Activated CD8-positive, alpha-beta T cell treated with anti-CD3 and anti-CD28 coated beads for 36 hours (primary cell): ENCODE measurements at regions not wholly inside any gene's neighbourhood (a gene's known extent, or its start where the extent isn't known, plus 50 kb on each side); places are given as distances from the start of the nearest gene placed in this dataset.

ENCODE experiments used
- ATAC-seq: fragments of 200-7000 bp; cut with Tn5 transposase; one replicate; pipeline ENCODE4 v1.10.0; 2021; ENCODE audit warnings: mild to moderate bottlenecking, moderate library complexity
- CTCF ChIA-PET: fragments of 350-600 bp; sonication (Branson Sonifier 250); formaldehyde crosslinking; loops from one replicate; lab custom pipeline; 2021; ENCODE audit warnings: antibody characterized with exemption; lab: Charles Lee
- POLR2A ChIA-PET: fragments of 350-600 bp; sonication (Branson Sonifier 250); formaldehyde crosslinking; loops from one replicate; lab custom pipeline; 2021; ENCODE audit warnings: antibody characterized with exemption; lab: Charles Lee
- DNase-seq: peaks from one replicate; pipeline ENCODE4 v3.0.0-alpha.2; 2020
- H3K27ac Mint-ChIP-seq: one replicate; pipeline ENCODE4 v1.8.0; 2021; ENCODE audit warnings: mild to moderate bottlenecking, mixed read lengths
- H3K27me3 Mint-ChIP-seq: one replicate; pipeline ENCODE4 v1.8.0; 2021; ENCODE audit warnings: mixed read lengths
- H3K36me3 Mint-ChIP-seq: one replicate; pipeline ENCODE4 v1.8.0; 2021; ENCODE audit warnings: low read depth, mixed read lengths
- H3K4me1 Mint-ChIP-seq: one replicate; pipeline ENCODE4 v1.8.0; 2021; ENCODE audit warnings: low read depth, mixed read lengths
- H3K4me3 Mint-ChIP-seq: one replicate; pipeline ENCODE4 v1.8.0; 2021; ENCODE audit warnings: mild to moderate bottlenecking, moderate library complexity, mixed read lengths
- H3K9me3 Mint-ChIP-seq: one replicate; pipeline ENCODE4 v1.8.0; 2021; ENCODE audit warnings: mixed read lengths
- CTCF ChIP-seq: fragments of 200-600 bp; IDR thresholded peaks from one replicate; pipeline ENCODE4 v1.8.0; 2022; ENCODE audit warnings: antibody characterized with exemption, mild to moderate bottlenecking
- intact Hi-C: fragments of 100-400 bp; cut with micrococcal nuclease; formaldehyde crosslinking; loops from one replicate; pipeline ENCODE4 v1.10.0; 2022

GRCh38 chr4:53859305-53859704 lies 205.1 kb downstream of the CHIC2 start:
- Mint-ChIP-seq H3K9me3 (no peaks in the 10 kb centered on the region), H3K36me3 (no peaks in the 10 kb centered on the region), H3K4me1 (no peaks in the 10 kb centered on the region), H3K27me3 (peaks cover 7% of the 10 kb centered on the region), H3K4me3 (no peak overlapping the region), H3K27ac (no peak overlapping the region)
- no peak for TF ChIP-seq CTCF
- ChIA-PET POLR2A (no interaction called here), CTCF (interaction anchor here (1.6 to 1.8 kb wide), 2 partner anchors 374 to 375 kb away, joined by 3 to 5 read pairs; no protein-coding TSS in a partner anchor)
- DNase-seq: no peak
- intact Hi-C loops: no loop called here
- no peak for ATAC-seq

GRCh38 chr4:53858744-53859143 lies 205.7 kb downstream of the CHIC2 start:
- Mint-ChIP-seq H3K36me3 (no peaks in the 10 kb centered on the region), H3K4me3 (no peak overlapping the region), H3K9me3 (no peaks in the 10 kb centered on the region), H3K4me1 (no peaks in the 10 kb centered on the region), H3K27me3 (peaks cover 7% of the 10 kb centered on the region), H3K27ac (no peak overlapping the region)
- ATAC-seq (no peak), DNase-seq (no peak)
- intact Hi-C loops: no loop called here
- no peak for TF ChIP-seq CTCF
- ChIA-PET POLR2A (no interaction called here), CTCF (interaction anchor here (1.6 to 1.8 kb wide), 2 partner anchors 374 to 376 kb away, joined by 3 to 5 read pairs; no protein-coding TSS in a partner anchor)

GRCh38 chr4:53855581-53856250 lies 208.7 kb downstream of the CHIC2 start:
- Mint-ChIP-seq H3K9me3 (no peaks in the 10 kb centered on the region), H3K27me3 (peaks cover 6% of the 10 kb centered on the region), H3K36me3 (no peaks in the 10 kb centered on the region), H3K4me1 (no peaks in the 10 kb centered on the region), H3K27ac (no peak overlapping the region), H3K4me3 (no peak overlapping the region)
- no peak for ATAC-seq
- no peak for DNase-seq
- ChIA-PET POLR2A (no interaction called here), CTCF (no interaction called here)
- no peak for TF ChIP-seq CTCF
- intact Hi-C loops: no loop called here

- POLR2A ChIA-PET: no interaction called here
- H3K27ac Mint-ChIP-seq: no peak overlapping the region
- ATAC-seq: no peak
- H3K4me3 Mint-ChIP-seq: no peak overlapping the region
- no peaks in the 10 kb centered on the region for H3K4me1 Mint-ChIP-seq
- CTCF ChIA-PET: no interaction called here
- intact Hi-C loops: no loop called here
- no peak for TF ChIP-seq CTCF
- peaks cover 5% of the 10 kb centered on the region for H3K27me3 Mint-ChIP-seq
- H3K36me3 Mint-ChIP-seq: no peaks in the 10 kb centered on the region
- DNase-seq: no peak
- no peaks in the 10 kb centered on the region for H3K9me3 Mint-ChIP-seq
Measured at GRCh38 chr4:53854991-53855568, 209.3 kb downstream of the CHIC2 start.

- H3K27ac Mint-ChIP-seq: no peak overlapping the region
- ChIA-PET POLR2A (no interaction called here), CTCF (no interaction called here)
- no peak for DNase-seq
- H3K4me1 Mint-ChIP-seq: no peaks in the 10 kb centered on the region
- H3K4me3 Mint-ChIP-seq: no peak overlapping the region
- no peak for ATAC-seq
- H3K27me3 Mint-ChIP-seq: peaks cover 2% of the 10 kb centered on the region
- no peaks in the 10 kb centered on the region for H3K9me3 Mint-ChIP-seq
- no peak for TF ChIP-seq CTCF
- intact Hi-C loops: no loop called here
- no peaks in the 10 kb centered on the region for H3K36me3 Mint-ChIP-seq
Measured at GRCh38 chr4:53852343-53852742, 212.1 kb downstream of the CHIC2 start.
